Astrocyte of the spinal cord (primary cell): ENCODE measurements at regions not wholly inside any gene's neighbourhood (a gene's known extent, or its start where the extent isn't known, plus 50 kb on each side); places are given as distances from the start of the nearest gene placed in this dataset.

Experiments
- DNase-seq: peaks from one replicate; pipeline ENCODE4 v3.0.0; 2011; ENCODE audit warnings: low read depth, low spot score
- H3K4me3 ChIP-seq: 2 replicates; pipeline ENCODE4 v1.5.1; 2011; ENCODE audit warnings: low read depth, mild to moderate bottlenecking, low read length, moderate library complexity
- in situ Hi-C: cut with HindIII; loops from 2 replicates; pipeline ENCODE4 v1.10.0; 2017; ENCODE audit warnings: low sequenced_read_pairs
- TF ChIP-seq, protein P1 (sequence below): IDR thresholded peaks from 2 replicates; pipeline ENCODE4 v1.5.1; 2012; ENCODE audit warnings: low read depth, mild to moderate bottlenecking, low read length, inconsistent platforms

DNA sequence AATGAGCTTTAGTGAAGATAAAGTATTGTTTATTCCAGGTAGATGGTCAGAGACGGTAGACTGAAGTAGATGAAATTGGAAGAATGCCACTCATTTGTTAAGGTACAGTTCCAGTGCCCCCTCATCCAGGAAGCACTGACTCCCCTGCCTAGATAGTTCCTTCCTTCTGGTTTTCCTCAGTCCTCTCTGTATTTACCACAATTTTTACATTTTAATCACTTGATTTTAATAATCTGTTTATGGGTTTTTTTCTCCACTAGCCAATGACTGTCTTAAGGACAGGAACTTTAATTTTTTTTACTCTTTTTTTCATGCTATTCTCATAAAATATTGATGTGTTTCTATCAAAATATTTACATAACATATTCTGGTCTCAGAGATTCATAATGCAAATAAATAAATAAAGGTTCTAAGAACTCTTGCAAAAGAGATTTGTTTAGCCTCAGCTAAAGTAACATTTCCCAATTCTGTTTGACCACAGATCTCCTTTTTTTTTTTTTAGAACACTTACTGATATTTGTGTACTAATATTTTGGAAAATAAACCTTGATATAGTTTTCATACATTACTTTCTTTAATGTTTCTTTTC is 651.6 kb downstream of the PLPP3 start:
- H3K4me3 ChIP-seq = no peak overlapping the region
- TF ChIP-seq, protein P1, sequence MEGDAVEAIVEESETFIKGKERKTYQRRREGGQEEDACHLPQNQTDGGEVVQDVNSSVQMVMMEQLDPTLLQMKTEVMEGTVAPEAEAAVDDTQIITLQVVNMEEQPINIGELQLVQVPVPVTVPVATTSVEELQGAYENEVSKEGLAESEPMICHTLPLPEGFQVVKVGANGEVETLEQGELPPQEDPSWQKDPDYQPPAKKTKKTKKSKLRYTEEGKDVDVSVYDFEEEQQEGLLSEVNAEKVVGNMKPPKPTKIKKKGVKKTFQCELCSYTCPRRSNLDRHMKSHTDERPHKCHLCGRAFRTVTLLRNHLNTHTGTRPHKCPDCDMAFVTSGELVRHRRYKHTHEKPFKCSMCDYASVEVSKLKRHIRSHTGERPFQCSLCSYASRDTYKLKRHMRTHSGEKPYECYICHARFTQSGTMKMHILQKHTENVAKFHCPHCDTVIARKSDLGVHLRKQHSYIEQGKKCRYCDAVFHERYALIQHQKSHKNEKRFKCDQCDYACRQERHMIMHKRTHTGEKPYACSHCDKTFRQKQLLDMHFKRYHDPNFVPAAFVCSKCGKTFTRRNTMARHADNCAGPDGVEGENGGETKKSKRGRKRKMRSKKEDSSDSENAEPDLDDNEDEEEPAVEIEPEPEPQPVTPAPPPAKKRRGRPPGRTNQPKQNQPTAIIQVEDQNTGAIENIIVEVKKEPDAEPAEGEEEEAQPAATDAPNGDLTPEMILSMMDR = no peak
- no peak for DNase-seq
- in situ Hi-C loops = no loop called here

DNA sequence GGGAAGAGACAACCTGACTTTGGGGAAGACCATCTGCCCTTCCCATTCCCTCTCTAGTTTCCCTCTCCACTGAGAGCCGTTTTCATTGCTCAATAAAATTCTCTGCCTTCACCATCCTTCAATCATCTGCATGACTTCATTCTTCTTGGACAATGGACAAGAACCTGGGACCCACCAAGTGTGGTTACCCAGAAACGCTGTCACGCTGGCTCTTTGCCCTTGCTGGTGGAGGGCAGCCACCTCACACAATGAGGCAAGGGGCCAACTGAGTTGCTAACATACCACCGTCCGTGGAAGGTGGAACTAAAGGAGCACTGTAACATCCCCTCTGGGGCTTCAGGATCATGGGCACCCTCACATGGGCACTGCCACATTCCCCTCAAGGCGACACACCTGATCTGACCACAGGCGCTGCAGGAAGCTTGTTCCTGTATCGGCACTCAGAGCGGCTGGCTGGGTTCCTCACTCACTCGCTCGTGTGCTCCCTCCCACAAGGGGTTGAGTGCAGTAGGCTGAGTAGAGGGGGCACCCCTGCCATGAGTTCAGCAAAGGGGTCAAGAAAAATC is 652.4 kb downstream of the PLPP3 start:
- TF ChIP-seq, protein P1 = no peak
- no peak for DNase-seq
- H3K4me3 ChIP-seq = no peak overlapping the region
- in situ Hi-C loops = no loop called here

DNA sequence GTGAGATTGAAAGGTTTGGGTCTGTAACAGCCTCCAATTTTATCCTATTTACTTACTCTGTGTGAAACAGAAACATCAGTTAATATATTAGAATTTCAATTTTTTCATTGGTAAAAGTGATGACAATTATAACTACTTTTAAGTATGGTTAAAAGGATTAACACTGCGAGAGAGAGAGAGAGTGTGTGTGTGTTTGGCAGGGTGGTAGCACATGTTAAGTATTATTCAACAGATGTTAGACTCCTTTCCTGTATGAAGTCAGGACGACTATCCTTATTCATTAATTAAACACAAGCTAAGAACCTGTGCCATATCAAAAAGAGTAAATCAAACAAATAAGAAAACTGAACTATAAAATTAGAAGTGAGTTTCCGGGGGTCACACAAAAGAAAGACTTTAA is 662.5 kb downstream of the PLPP3 start:
- H3K4me3 ChIP-seq = no peak overlapping the region
- TF ChIP-seq, protein P1 = no peak
- no peak for DNase-seq
- in situ Hi-C loops = no loop called here

DNA sequence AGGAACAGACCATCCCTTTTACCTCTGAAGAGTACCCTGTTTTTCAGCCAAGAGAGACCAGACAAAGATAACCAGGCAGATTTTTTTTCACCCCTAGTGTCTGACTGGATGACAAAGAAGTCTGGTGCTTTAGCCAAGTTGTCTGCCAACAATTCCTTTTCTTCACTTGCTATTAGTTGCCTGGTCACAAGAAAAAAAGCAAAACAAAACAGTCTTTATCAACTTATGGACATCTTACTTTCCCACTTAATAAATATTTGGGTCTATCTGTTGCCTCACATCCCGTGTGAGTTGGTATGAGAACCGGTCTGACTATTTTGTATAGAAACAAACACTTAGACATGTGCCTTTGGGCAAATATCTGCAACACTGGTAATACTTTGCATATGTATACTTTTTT is 662.9 kb downstream of the PLPP3 start:
- DNase-seq = peak; percentile 50
- H3K4me3 ChIP-seq = no peak overlapping the region
- TF ChIP-seq, protein P1 = no peak
- in situ Hi-C loops = no loop called here

DNA sequence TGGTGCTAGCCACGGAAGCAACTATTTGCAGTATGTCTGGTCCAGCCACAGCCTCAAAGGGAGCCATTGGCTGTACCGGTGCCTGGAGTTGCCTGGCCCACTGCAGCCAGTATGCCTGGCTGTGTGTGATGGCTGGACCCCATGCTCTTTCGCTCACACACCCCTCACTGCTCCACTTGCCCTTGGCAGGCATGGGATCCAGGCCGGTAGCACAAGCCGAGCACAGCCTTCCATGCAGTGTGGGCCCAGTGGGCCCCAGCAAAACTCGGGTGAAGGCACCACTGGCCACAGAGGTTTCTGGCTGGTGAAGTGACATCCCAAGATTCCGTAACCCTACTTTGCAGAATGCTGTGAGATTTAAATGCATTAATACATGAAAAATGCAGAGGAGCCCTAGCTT is 665.8 kb downstream of the PLPP3 start:
- in situ Hi-C loops = no loop called here
- DNase-seq = no peak
- TF ChIP-seq, protein P1 = no peak
- no peak overlapping the region for H3K4me3 ChIP-seq

DNA sequence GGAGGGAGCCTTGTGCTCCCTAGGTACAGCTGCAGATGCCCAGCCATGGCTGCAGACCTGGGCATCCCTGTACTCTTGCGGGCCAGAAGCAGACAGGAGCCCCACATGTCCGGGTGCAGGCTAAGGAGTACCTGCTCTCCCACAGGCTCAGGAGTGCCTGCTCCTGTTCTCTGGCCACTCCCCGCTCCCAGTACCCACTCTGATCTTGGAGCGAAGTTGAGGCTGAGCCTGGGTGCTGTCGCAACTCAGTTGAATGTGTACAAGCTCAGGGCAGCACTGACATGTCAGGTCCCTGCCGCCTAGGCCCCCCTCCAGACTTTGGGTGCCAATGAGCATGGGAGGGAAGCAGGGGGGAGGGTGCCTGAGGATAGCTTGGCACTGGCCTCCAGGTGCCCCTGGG is 666.9 kb downstream of the PLPP3 start:
- in situ Hi-C loops = no loop called here
- DNase-seq = no peak
- H3K4me3 ChIP-seq = no peak overlapping the region
- TF ChIP-seq, protein P1 = no peak
